HG03378 (cell line): ENCODE measurements at regions not wholly inside any gene's neighbourhood (a gene's known extent, or its start where the extent isn't known, plus 50 kb on each side); places are given as distances from the start of the nearest gene placed in this dataset.
"Not testable (repeated sequence)": the region's sequence is repeated elsewhere in the genome, so short reads cannot be mapped to it uniquely, and the experiment has no call there.

ENCODE experiments used
- ATAC-seq: cut with Tn5 transposase; IDR thresholded peaks from one replicate; pipeline ENCODE4 v1.9.1; 2021; ENCODE audit warnings: mild to moderate bottlenecking, moderate library complexity; ENCODE audit not compliant: unreplicated experiment

GRCh38 chr4:147139455-147140198 is 194.0 kb upstream of the TTC29 start:
- ATAC-seq, result no peak

DNA sequence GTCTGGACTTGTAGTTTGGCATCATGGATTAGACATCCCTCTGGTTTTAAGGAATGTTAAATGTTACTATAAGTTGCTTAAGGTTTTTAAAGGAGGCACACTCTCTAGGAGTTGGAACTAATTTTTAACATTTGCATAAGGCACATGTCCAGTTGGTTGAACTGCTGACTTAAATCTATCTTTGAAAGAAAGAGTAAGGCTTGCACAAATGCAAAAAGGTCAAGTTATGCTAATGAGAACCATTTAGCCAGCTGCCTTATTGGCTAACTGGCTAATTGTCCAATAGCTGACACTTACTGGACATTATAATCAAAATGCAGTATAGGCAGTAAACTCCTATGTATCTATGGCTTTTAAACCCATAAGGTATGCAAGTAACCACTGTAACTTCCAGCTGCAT is 206.1 kb upstream of the TTC29 start:
- no peak for ATAC-seq

GRCh38 chr4:147157860-147158701 is 212.4 kb upstream of the TTC29 start:
- no peak for ATAC-seq

DNA sequence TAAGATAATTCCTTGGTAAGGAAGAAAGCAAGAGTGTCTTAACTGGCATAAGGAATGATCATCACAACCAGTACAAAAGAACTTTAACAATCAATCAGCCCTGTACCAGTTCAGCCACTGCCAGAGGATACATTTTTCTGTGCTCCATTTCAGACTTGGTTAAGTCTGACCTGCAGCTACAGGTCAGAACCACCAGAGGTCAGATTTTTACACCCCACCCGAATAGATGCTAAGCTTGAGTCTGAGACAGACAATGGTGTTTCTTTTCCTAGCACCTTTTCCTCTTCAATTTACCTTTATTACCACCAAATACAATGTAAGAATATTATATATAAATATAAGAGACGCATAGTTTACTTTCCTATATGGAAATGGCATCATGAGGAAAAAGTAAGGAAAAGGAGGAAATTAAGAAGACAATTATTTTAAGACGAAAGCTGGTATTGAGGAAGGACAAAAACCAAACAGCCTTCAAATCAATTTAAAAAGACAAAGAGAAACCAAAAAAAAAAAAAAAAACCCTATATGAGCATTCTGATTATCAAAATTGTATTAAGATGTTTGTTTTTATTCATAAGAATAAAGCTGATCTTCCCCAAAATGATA is 215.3 kb upstream of the TTC29 start:
- ATAC-seq, result peak; percentile 93

GRCh38 chr4:147163311-147163710 is 217.6 kb upstream of the TTC29 start:
- no peak for ATAC-seq

DNA sequence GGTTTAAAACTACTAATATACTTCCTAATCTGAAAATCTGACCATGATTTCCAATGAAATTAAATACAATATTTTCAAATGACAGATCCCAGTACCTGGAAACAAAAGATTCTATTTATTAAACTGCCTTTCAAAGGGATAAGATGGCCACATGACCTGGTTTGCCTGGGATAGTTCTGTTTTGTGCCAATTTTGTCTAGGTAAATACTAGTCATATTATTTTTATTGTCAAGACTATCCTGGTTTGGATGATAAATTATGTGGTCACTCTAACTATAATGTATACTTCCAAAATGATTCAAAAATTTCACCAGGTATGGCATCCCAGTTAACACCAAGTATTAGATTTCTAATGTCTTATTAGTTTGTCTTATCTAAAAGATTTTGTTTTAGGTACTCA is 222.5 kb upstream of the TTC29 start:
- ATAC-seq, result not testable (repeated sequence)

GRCh38 chr4:147173322-147173721 is 227.7 kb upstream of the TTC29 start:
- no peak for ATAC-seq

GRCh38 chr4:147173797-147174432 is 228.3 kb upstream of the TTC29 start:
- no peak for ATAC-seq

- ATAC-seq, result no peak
Measured at GRCh38 chr4:147174591-147174990, 228.9 kb upstream of the TTC29 start.

DNA sequence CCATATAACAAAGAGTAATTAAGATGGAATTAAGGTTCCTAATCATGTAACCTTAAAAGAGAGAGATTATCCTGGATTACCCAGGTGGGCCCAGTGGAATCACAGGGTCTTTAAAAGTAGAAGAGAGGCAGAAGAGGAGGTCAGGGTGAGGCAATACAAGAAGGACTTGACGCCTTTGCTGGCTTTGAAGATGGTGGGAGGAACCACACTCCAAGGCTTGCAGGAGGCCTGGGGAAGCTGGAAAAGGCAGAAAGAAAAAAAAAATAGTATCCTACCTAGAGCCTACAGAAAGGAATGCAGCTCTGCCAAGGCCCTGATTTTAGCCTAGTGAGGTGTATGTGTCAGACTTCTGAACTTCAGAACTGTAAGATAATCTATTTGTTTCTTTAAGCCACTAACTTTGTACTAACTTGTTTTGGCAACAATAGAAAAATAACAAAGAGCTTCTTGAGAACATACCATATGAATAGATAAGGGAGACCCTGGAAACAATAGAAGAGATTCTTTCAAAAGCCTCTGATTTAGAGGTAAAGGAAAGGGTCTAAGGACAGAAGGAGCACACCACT is 229.9 kb upstream of the TTC29 start:
- no peak for ATAC-seq

GRCh38 chr4:147182041-147182440 is 236.4 kb upstream of the TTC29 start:
- ATAC-seq, result no peak

DNA sequence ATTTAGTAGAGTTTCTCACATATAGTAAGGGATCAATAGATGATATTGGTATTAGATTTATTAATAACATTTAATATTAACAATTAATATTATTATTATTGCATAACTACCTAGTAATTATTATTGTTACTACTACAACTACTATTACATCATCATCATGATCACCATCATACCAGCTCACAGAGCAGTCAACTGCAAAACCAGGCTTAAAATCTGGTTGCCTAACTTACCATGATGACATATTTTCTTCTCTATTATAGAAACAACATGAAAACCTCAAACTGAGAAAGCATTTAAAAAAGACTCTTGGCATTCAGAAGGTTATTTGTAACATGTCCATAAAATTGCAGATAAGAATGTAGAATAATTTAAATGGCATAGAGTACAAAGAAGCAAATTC is 247.0 kb upstream of the TTC29 start:
- ATAC-seq, result no peak

DNA sequence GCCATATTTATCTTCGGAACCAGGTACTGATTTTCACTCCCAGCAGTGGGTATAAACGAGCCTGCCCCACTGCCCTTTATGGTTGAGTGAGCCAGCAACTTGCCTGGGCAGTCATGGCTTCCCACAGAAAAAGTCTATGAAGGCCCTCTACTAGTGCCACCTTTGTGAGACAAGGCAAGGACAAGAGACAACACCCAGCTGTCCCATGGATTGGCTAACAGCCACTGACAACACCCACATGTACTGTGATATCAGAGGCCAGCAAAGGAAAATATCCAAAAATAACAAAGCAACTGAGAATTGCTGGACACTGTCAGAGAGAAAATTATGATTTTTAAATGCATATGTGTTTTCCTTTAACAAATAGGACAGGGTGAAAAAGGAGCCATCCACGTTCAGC is 248.4 kb upstream of the TTC29 start:
- no peak for ATAC-seq

DNA sequence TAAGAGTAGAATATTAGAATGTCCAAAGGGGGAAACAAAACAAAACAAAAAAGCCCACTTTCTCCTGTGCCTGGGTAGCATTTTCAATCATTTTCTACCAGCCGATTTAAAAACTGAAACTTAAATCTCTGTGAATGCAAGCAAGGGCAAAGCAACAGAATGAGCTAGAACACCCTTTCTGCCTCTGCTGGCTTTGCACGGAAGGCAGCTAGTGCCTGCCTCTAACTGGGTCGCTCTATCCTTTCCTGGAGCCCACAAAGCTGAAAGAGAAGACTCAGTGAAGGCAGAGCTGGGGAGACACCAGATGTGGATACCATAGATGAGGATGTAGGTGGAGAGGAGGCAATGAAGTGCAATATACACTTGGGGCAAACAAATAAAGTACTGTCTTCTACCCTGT is 248.9 kb upstream of the TTC29 start:
- ATAC-seq, result no peak

- ATAC-seq, result no peak
Measured at GRCh38 chr4:147195386-147195785, 249.7 kb upstream of the TTC29 start.

DNA sequence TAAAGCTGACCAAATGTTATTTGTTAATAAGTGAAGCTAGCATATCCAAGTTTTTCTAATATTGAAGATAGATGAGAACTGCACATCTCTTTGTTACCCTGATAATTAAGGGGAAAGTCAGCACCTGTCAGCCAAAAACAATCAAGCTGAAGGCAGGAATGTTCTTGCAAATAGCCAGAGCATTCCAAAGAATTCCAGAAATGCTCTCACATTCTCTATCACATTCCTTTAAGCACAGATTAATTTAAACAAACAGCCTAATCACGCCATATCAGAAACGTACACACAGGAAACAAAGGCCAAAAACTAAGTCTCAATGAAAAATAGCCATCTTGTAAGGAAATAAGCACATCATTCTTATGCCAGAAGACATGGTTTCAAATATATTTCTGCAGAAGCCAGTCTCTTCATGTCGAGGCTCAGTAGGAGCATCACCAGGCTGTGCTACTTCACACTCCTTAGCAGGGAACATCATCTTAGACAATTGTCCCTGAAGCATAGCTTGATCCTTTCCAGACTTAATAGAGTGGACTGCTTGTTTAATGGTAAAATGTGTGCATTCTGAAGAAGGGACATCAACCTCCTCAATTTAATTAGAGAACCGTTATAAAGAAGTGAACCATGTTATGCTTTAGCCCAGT is 252.9 kb upstream of the TTC29 start:
- ATAC-seq, result no peak

DNA sequence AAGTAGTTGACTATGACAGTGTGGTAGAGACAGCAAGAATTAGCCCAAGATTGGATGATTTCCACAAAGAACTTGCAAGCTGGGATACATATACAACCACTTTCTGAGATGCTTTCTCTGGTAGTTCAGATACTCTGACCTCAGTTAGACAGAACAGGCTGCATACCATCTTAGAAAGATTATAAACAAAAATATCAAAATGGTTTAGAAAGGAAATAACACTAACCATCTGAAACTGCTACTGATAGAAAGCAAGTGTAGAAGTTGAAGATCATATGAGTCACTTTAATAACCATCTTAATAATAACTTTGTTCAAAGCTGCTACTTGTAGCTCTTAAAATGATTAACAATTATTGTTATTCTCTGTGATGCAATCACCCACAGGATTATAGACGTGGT is 255.4 kb upstream of the TTC29 start:
- no peak for ATAC-seq

- no peak for ATAC-seq
Measured at GRCh38 chr4:147206807-147207206, 261.1 kb upstream of the TTC29 start.

DNA sequence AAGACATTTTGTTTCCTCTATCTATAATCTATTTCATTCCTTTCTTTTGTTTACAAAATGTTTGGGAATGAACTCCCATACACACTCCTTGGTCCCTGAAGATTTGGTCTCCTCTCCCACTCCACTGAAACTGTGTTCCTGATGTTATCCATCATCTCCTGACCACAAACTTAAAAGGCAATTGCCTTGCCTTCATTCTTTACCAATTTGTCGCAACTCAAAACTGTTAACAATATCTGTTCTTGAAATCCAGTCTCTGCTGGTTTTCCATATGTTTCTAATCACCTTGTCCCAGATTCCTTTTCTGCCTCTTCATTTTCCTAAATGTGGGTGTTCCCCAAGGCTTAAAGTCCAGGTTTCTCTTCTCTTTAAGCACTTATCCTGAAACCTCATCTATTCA is 262.2 kb upstream of the TTC29 start:
- ATAC-seq, result no peak

DNA sequence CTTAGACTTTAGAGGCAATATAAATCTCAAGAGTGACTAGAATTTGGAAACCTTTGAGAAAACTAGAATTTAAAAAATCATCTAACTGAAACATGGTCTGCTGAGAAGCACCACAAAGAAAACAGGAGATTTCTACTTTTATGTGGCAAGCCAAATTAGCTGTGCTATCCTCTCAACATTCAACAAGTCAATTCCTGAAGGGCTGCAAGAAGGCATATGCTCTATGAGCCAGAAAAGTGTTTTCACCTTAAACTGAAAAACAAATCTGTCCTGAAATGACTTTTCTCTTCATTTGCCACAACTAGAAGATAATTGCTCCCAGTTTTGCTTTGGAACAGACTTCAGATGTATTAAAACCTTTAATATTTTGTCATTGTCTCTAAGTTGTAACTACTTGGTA is 263.2 kb upstream of the EDNRA start:
- no peak for ATAC-seq

GRCh38 chr4:147219145-147219544 is 261.8 kb upstream of the EDNRA start:
- no peak for ATAC-seq
